Brain microvascular endothelial cell (primary cell): ENCODE measurements at regions not wholly inside any gene's neighbourhood (a gene's known extent, or its start where the extent isn't known, plus 50 kb on each side); places are given as distances from the start of the nearest gene placed in this dataset.

Experiments
- DNase-seq: peaks from one replicate; pipeline ENCODE4 v3.0.0-alpha.2; 2020
- H3K27ac ChIP-seq: fragments of 250-450 bp; sonication (Bioruptor Pico); 2 replicates; pipeline ENCODE4 v1.5.1; 2020; ENCODE audit warnings: mild to moderate bottlenecking, moderate library complexity
- H3K27me3 ChIP-seq: fragments of 250-450 bp; sonication (Bioruptor Pico); replicated peaks from 2 replicates; pipeline ENCODE4 v1.5.1; 2020; ENCODE audit warnings: mild to moderate bottlenecking
- H3K36me3 ChIP-seq: fragments of 250-450 bp; sonication (Bioruptor Pico); replicated peaks from 2 replicates; pipeline ENCODE4 v1.5.1; 2020; ENCODE audit warnings: mild to moderate bottlenecking
- H3K4me3 ChIP-seq: 2 replicates; pipeline ENCODE4 v1.5.1; 2011; ENCODE audit warnings: low read depth, mild to moderate bottlenecking, control low read depth, low read length, moderate library complexity
- CTCF ChIP-seq: IDR thresholded peaks from 2 replicates; pipeline ENCODE4 v1.5.1; 2011; ENCODE audit warnings: low read depth, mild to moderate bottlenecking, moderate library complexity, low read length, control low read depth, inconsistent platforms; ENCODE audit errors: missing control alignments
- in situ Hi-C: cut with HindIII; loops from 2 replicates; pipeline ENCODE4 v1.10.0; 2017; ENCODE audit warnings: low sequenced_read_pairs, low pct_ligation_motif_present

- in situ Hi-C loops, result no loop called here
- no peak for TF ChIP-seq CTCF
- H3K27me3 ChIP-seq, result no peaks in the 10 kb centered on the region
- no peaks in the 10 kb centered on the region for H3K36me3 ChIP-seq
- H3K4me3 ChIP-seq, result no peak overlapping the region
- DNase-seq, result no peak
- no peak overlapping the region for H3K27ac ChIP-seq
Measured at GRCh38 chr2:156181208-156181607, 151.3 kb downstream of the NR4A2 start.

- DNase-seq, result no peak
- in situ Hi-C loops, result no loop called here
- Histone ChIP-seq H3K27ac (no peak overlapping the region), H3K36me3 (no peaks in the 10 kb centered on the region), H3K4me3 (no peak overlapping the region), H3K27me3 (no peaks in the 10 kb centered on the region)
- no peak for TF ChIP-seq CTCF
Measured at GRCh38 chr2:156177654-156178053, 154.9 kb downstream of the NR4A2 start.

- TF ChIP-seq CTCF, result no peak
- no peak for DNase-seq
- no peaks in the 10 kb centered on the region for H3K36me3 ChIP-seq
- no peak overlapping the region for H3K4me3 ChIP-seq
- no peak overlapping the region for H3K27ac ChIP-seq
- in situ Hi-C loops, result no loop called here
- no peaks in the 10 kb centered on the region for H3K27me3 ChIP-seq
Measured at GRCh38 chr2:156175946-156176345, 156.6 kb downstream of the NR4A2 start.

GRCh38 chr2:156170929-156171328 lies 161.6 kb downstream of the NR4A2 start:
- TF ChIP-seq CTCF, result no peak
- DNase-seq, result no peak
- in situ Hi-C loops, result no loop called here

GRCh38 chr2:156165742-156166141 lies 166.8 kb downstream of the NR4A2 start:
- Histone ChIP-seq H3K27me3 (no peaks in the 10 kb centered on the region), H3K27ac (no peak overlapping the region), H3K4me3 (no peak overlapping the region), H3K36me3 (no peaks in the 10 kb centered on the region)
- in situ Hi-C loops, result no loop called here
- DNase-seq, result no peak
- TF ChIP-seq CTCF, result no peak

More at GRCh38 chr2:156170929-156171328, 161.6 kb downstream of the NR4A2 start:
- no peaks in the 10 kb centered on the region for H3K36me3 ChIP-seq
- no peaks in the 10 kb centered on the region for H3K27me3 ChIP-seq
- H3K4me3 ChIP-seq, result no peak overlapping the region
- no peak overlapping the region for H3K27ac ChIP-seq

- Histone ChIP-seq H3K27ac (no peak overlapping the region), H3K36me3 (no peaks in the 10 kb centered on the region), H3K4me3 (no peak overlapping the region), H3K27me3 (no peaks in the 10 kb centered on the region)
- no peak for TF ChIP-seq CTCF
- in situ Hi-C loops, result no loop called here
- no peak for DNase-seq
Measured at GRCh38 chr2:156164091-156164720, 168.3 kb downstream of the NR4A2 start.
